A549 (cell line): ENCODE measurements at regions not wholly inside any gene's neighbourhood (a gene's known extent, or its start where the extent isn't known, plus 50 kb on each side); places are given as distances from the start of the nearest gene placed in this dataset.

Experiments
- ATAC-seq, 2 experiments: fragments of 200-7000 bp in 1 of 2; fragments of >200 bp in 1 of 2; cut with Nextera tagmentation in 1 of 2; cut with Tn5 transposase in 1 of 2; 3 replicates each; pipeline versions ENCODE4 v1.8.0 to v1.9.1; 2018 to 2020; ENCODE audit warnings: mild to moderate bottlenecking in 1 of 2, moderate library complexity in 1 of 2
- CTCF ChIA-PET: fragments of 300-600 bp; sonication (Branson Sonifier 250); formaldehyde crosslinking; extraction: SDS; loops from one replicate; lab custom pipeline; 2021; ENCODE audit warnings: antibody characterized with exemption, inconsistent platforms; lab: Yijun Ruan, JAX
- POLR2A ChIA-PET: fragments of 350-600 bp; formaldehyde crosslinking; extraction: SDS; loops from one replicate; lab custom pipeline; 2021; ENCODE audit warnings: antibody characterized with exemption, inconsistent platforms; lab: Yijun Ruan, JAX
- DNase-seq, 2 experiments: peaks; one replicate each; pipeline versions ENCODE4 v3.0.0 to v3.0.0-alpha.2; 2011 to 2016; ENCODE audit warnings: low read depth in 1 of 2, low spot score in 1 of 2
- FAIRE-seq: peaks from 2 replicates; lab custom pipeline; 2011; peaks lifted over from hg19 to GRCh38; lab: Jason Lieb, UNC
- H3K27ac ChIP-seq, 2 experiments: fragments of >200 bp; sonication (Bioruptor Twin); formaldehyde crosslinking; 3 replicates each; pipeline ENCODE4 v1.5.1; 2016 to 2017
- H3K4me1 ChIP-seq: fragments of >200 bp; sonication (Bioruptor Twin); formaldehyde crosslinking; 3 replicates; pipeline ENCODE4 v1.6.1; 2016
- H3K4me2 ChIP-seq: fragments of >200 bp; sonication (Bioruptor Twin); formaldehyde crosslinking; 3 replicates; pipeline ENCODE4 v1.6.1; 2016
- H3K4me3 ChIP-seq: fragments of >200 bp; sonication (Bioruptor Twin); formaldehyde crosslinking; 3 replicates; pipeline ENCODE4 v1.5.1; 2016
- H3K9me3 ChIP-seq: fragments of >200 bp; sonication (Bioruptor Twin); formaldehyde crosslinking; 3 replicates; pipeline ENCODE4 v1.6.1; 2016
- BCL3 ChIP-seq: fragments of >200 bp; sonication (Bioruptor Twin); formaldehyde crosslinking; IDR thresholded peaks from 3 replicates; pipeline ENCODE4 v1.6.1; 2016
- BHLHE40 ChIP-seq: IDR thresholded peaks from 2 replicates; pipeline ENCODE4 v1.6.1; 2012; ENCODE audit warnings: low read depth, low read length, inconsistent platforms
- CBX2 ChIP-seq: fragments of 200-600 bp; sonication (generic); IDR thresholded peaks from 2 replicates; pipeline ENCODE4 v1.6.1; 2016; ENCODE audit warnings: low read depth, mild to moderate bottlenecking, borderline replicate concordance
- CBX8 ChIP-seq: fragments of 200-600 bp; sonication (generic); IDR thresholded peaks from 2 replicates; pipeline ENCODE4 v1.6.1; 2016
- CEBPB ChIP-seq, 2 experiments: fragments of >200 bp in 1 of 2; sonication (Bioruptor Twin) in 1 of 2; formaldehyde crosslinking in 1 of 2; IDR thresholded peaks; 2 replicates each; pipeline ENCODE4 v1.6.1; 2012 to 2016
- CHD2 ChIP-seq: fragments of 150-350 bp; IDR thresholded peaks from 2 replicates; pipeline ENCODE4 v1.6.1; 2014; ENCODE audit warnings: low read length; ENCODE audit not compliant: partially characterized antibody
- CHD4 ChIP-seq: fragments of 200-600 bp; sonication (generic); IDR thresholded peaks from 2 replicates; pipeline ENCODE4 v1.6.1; 2016; ENCODE audit warnings: antibody characterized with exemption, mild to moderate bottlenecking, borderline replicate concordance
- E2F6 ChIP-seq: IDR thresholded peaks from 2 replicates; pipeline ENCODE4 v1.6.1; 2012; ENCODE audit warnings: low read depth, borderline replicate concordance
- EHF ChIP-seq: fragments of 250-450 bp; sonication (Bioruptor Pico); IDR thresholded peaks from 2 replicates; pipeline ENCODE4 v1.5.0; 2020; ENCODE audit warnings: mild to moderate bottlenecking
- EHMT2 ChIP-seq: fragments of 200-600 bp; sonication (generic); IDR thresholded peaks from 2 replicates; pipeline ENCODE4 v1.6.1; 2016; ENCODE audit warnings: antibody characterized with exemption, low read depth, mild to moderate bottlenecking, moderate library complexity
- EP300 ChIP-seq, 2 experiments: fragments of >200 bp; sonication (Bioruptor Twin); formaldehyde crosslinking; IDR thresholded peaks; 2 replicates in 1 of 2; 3 replicates in 1 of 2; pipeline ENCODE4 v1.6.1; 2016 to 2017
- FOSL2 ChIP-seq, 2 experiments: fragments of 450-650 bp in 1 of 2; fragments of >200 bp in 1 of 2; sonication (Bioruptor Twin) in 1 of 2; formaldehyde crosslinking; IDR thresholded peaks; 2 replicates each; pipeline versions ENCODE4 v1.5.0 to v1.6.1; 2016 to 2020; ENCODE audit warnings: mild to moderate bottlenecking in 1 of 2, moderate library complexity in 1 of 2
- GATA3 ChIP-seq: IDR thresholded peaks from 2 replicates; pipeline ENCODE4 v1.6.1; 2012; ENCODE audit warnings: borderline replicate concordance
- HEYL ChIP-seq: fragments of 250-450 bp; sonication (Bioruptor Pico); IDR thresholded peaks from 2 replicates; pipeline ENCODE4 v1.8.0; 2021; ENCODE audit warnings: mild to moderate bottlenecking, moderate library complexity
- HOXB13 ChIP-seq: fragments of 250-450 bp; sonication (Bioruptor Pico); IDR thresholded peaks from 2 replicates; pipeline ENCODE4 v1.5.0; 2020; ENCODE audit warnings: low read depth, mild to moderate bottlenecking, moderate library complexity
- JUNB ChIP-seq: fragments of >200 bp; sonication (Bioruptor Twin); formaldehyde crosslinking; IDR thresholded peaks from 2 replicates; pipeline ENCODE4 v1.6.1; 2016
- KDM1A ChIP-seq: fragments of 200-600 bp; sonication (generic); IDR thresholded peaks from 2 replicates; pipeline ENCODE4 v1.6.1; 2016; ENCODE audit warnings: low read depth, mild to moderate bottlenecking
- MAFK ChIP-seq: fragments of 450-650 bp; IDR thresholded peaks from 2 replicates; pipeline ENCODE4 v1.6.1; 2014; ENCODE audit not compliant: partially characterized antibody
- MAX ChIP-seq: IDR thresholded peaks from 2 replicates; pipeline ENCODE4 v1.6.1; 2012
- MAZ ChIP-seq: fragments of 150-350 bp; IDR thresholded peaks from 2 replicates; pipeline ENCODE4 v1.6.1; 2014; ENCODE audit warnings: antibody characterized with exemption, low read depth, low read length, borderline replicate concordance
- NFE2L2 ChIP-seq: fragments of 150-350 bp; conservative IDR thresholded peaks from 2 replicates; pipeline ENCODE4 v1.6.1; 2014; ENCODE audit warnings: low read length
- NPAS2 ChIP-seq: fragments of 250-450 bp; sonication (Bioruptor Pico); IDR thresholded peaks from 2 replicates; pipeline ENCODE4 v1.8.0; 2022; ENCODE audit warnings: mild to moderate bottlenecking, moderate library complexity, borderline replicate concordance
- NR3C1 ChIP-seq: fragments of >200 bp; sonication (Bioruptor Twin); formaldehyde crosslinking; IDR thresholded peaks from 3 replicates; pipeline ENCODE4 v1.6.1; 2017
- PHF8 ChIP-seq: fragments of 200-600 bp; sonication (generic); IDR thresholded peaks from 2 replicates; pipeline ENCODE4 v1.6.1; 2016; ENCODE audit warnings: low read depth, mild to moderate bottlenecking, antibody characterized with exemption, moderate library complexity, borderline replicate concordance
- POLR2A ChIP-seq: IDR thresholded peaks from 2 replicates; pipeline ENCODE4 v1.6.1; 2012; ENCODE audit warnings: mild to moderate bottlenecking, low read length
- RCOR1 ChIP-seq: fragments of 150-350 bp; IDR thresholded peaks from 2 replicates; pipeline ENCODE4 v1.6.1; 2014; ENCODE audit warnings: antibody characterized with exemption, low read length, low read depth
- SMC3 ChIP-seq: fragments of >200 bp; sonication (Bioruptor Twin); formaldehyde crosslinking; IDR thresholded peaks from 3 replicates; pipeline ENCODE4 v1.6.1; 2018; ENCODE audit warnings: inconsistent platforms
- ZC3H11A ChIP-seq: fragments of 450-650 bp; IDR thresholded peaks from 2 replicates; pipeline ENCODE4 v1.6.1; 2014; ENCODE audit warnings: antibody characterized with exemption, mild to moderate bottlenecking
- ZFP36 ChIP-seq: fragments of 450-650 bp; IDR thresholded peaks from 2 replicates; pipeline ENCODE4 v1.6.1; 2014; ENCODE audit warnings: borderline replicate concordance; ENCODE audit not compliant: partially characterized antibody
- ZNF302 ChIP-seq: fragments of 250-450 bp; sonication (Bioruptor Pico); IDR thresholded peaks from 2 replicates; pipeline ENCODE4 v1.9.0; 2021; ENCODE audit warnings: inconsistent platforms, mild to moderate bottlenecking, moderate library complexity
- WGBS: methylation state at CpG from one replicate; pipeline ENCODE4 v1.1.6; 2017; ENCODE audit errors: missing lambda C conversion rate; 5-methylcytosine and 5-hydroxymethylcytosine counted together
- TF ChIP-seq, protein P1 (sequence below): fragments of >200 bp; sonication (Bioruptor Twin); formaldehyde crosslinking; IDR thresholded peaks from 2 replicates; pipeline ENCODE4 v1.6.1; 2016
- TF ChIP-seq, protein P2 (sequence below): fragments of 450-650 bp; IDR thresholded peaks from 2 replicates; pipeline ENCODE4 v1.6.1; 2014; ENCODE audit warnings: antibody characterized with exemption
- TF ChIP-seq, protein P3 (sequence below): fragments of 250-450 bp; sonication (Bioruptor Pico); IDR thresholded peaks from 2 replicates; pipeline ENCODE4 v1.5.0; 2020; ENCODE audit warnings: low read depth, mild to moderate bottlenecking, moderate library complexity
- TF ChIP-seq, protein P4 (sequence below): fragments of 200-600 bp; sonication (generic); IDR thresholded peaks from 2 replicates; pipeline ENCODE4 v1.6.1; 2016; ENCODE audit warnings: antibody characterized with exemption, mild to moderate bottlenecking, moderate library complexity

GRCh38 chr2:56587456-56587855 lies 403.7 kb downstream of the CCDC85A start:
- no peak overlapping the region for H3K4me2 ChIP-seq
- POLR2A ChIA-PET: no interaction called here
- no peak for ATAC-seq
- TF ChIP-seq, protein P1, sequence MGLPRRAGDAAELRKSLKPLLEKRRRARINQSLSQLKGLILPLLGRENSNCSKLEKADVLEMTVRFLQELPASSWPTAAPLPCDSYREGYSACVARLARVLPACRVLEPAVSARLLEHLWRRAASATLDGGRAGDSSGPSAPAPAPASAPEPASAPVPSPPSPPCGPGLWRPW: no peak
- TF ChIP-seq E2F6 (no peak), HOXB13 (CRISPR knock-in tag) (no peak), EHF (no peak), NFE2L2 (no peak), POLR2A (no peak), BCL3 (no peak), ZNF302 (CRISPR knock-in tag) (no peak), SMC3 (no peak), EHMT2 (no peak), CHD2 (no peak), NR3C1 (no peak), GATA3 (no peak), MAFK (no peak), MAX (no peak), PHF8 (no peak), RCOR1 (no peak)
- TF ChIP-seq, protein P2, sequence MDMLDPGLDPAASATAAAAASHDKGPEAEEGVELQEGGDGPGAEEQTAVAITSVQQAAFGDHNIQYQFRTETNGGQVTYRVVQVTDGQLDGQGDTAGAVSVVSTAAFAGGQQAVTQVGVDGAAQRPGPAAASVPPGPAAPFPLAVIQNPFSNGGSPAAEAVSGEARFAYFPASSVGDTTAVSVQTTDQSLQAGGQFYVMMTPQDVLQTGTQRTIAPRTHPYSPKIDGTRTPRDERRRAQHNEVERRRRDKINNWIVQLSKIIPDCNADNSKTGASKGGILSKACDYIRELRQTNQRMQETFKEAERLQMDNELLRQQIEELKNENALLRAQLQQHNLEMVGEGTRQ: no peak
- TF ChIP-seq, protein P3, sequence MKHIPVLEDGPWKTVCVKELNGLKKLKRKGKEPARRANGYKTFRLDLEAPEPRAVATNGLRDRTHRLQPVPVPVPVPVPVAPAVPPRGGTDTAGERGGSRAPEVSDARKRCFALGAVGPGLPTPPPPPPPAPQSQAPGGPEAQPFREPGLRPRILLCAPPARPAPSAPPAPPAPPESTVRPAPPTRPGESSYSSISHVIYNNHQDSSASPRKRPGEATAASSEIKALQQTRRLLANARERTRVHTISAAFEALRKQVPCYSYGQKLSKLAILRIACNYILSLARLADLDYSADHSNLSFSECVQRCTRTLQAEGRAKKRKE (CRISPR knock-in tag): no peak
- TF ChIP-seq, all 56 proteins: peak for 0
- no peak for FAIRE-seq
- 19% methylated on average over 1 of the region's 1 CpG for WGBS
- CTCF ChIA-PET: no interaction called here
- H3K9me3 ChIP-seq: no peaks in the 10 kb centered on the region
- no peak for DNase-seq
- no peak overlapping the region for H3K4me3 ChIP-seq
- no peak overlapping the region for H3K27ac ChIP-seq
- no peaks in the 10 kb centered on the region for H3K4me1 ChIP-seq

GRCh38 chr2:56589194-56589593 lies 405.4 kb downstream of the CCDC85A start:
- WGBS: 12% methylated on average over 1 of the region's 1 CpG
- no peaks in the 10 kb centered on the region for H3K9me3 ChIP-seq
- POLR2A ChIA-PET: no interaction called here
- CTCF ChIA-PET: no interaction called here
- H3K4me1 ChIP-seq: no peaks in the 10 kb centered on the region
- no peak overlapping the region for H3K4me2 ChIP-seq
- no peak overlapping the region for H3K4me3 ChIP-seq
- no peak for ATAC-seq
- no peak overlapping the region for H3K27ac ChIP-seq
- DNase-seq: no peak
- no peak for FAIRE-seq
- TF ChIP-seq JUNB: no peak
- no peak for TF ChIP-seq ZNF302 (CRISPR knock-in tag)
- TF ChIP-seq CBX8: no peak
- TF ChIP-seq ZFP36: no peak
- TF ChIP-seq MAZ: no peak
- TF ChIP-seq CBX2: no peak
- TF ChIP-seq FOSL2 (IDR thresholded peaks at IDR 0.05): no peak
- TF ChIP-seq FOSL2 (CRISPR knock-in tag; IDR thresholded peaks at IDR 0.05): no peak
- TF ChIP-seq KDM1A: no peak
- no peak for TF ChIP-seq ZC3H11A
- no peak for TF ChIP-seq E2F6
- TF ChIP-seq CHD4: no peak
- TF ChIP-seq CEBPB (IDR thresholded peaks at IDR 0.05): no peak
- TF ChIP-seq, protein P4, sequence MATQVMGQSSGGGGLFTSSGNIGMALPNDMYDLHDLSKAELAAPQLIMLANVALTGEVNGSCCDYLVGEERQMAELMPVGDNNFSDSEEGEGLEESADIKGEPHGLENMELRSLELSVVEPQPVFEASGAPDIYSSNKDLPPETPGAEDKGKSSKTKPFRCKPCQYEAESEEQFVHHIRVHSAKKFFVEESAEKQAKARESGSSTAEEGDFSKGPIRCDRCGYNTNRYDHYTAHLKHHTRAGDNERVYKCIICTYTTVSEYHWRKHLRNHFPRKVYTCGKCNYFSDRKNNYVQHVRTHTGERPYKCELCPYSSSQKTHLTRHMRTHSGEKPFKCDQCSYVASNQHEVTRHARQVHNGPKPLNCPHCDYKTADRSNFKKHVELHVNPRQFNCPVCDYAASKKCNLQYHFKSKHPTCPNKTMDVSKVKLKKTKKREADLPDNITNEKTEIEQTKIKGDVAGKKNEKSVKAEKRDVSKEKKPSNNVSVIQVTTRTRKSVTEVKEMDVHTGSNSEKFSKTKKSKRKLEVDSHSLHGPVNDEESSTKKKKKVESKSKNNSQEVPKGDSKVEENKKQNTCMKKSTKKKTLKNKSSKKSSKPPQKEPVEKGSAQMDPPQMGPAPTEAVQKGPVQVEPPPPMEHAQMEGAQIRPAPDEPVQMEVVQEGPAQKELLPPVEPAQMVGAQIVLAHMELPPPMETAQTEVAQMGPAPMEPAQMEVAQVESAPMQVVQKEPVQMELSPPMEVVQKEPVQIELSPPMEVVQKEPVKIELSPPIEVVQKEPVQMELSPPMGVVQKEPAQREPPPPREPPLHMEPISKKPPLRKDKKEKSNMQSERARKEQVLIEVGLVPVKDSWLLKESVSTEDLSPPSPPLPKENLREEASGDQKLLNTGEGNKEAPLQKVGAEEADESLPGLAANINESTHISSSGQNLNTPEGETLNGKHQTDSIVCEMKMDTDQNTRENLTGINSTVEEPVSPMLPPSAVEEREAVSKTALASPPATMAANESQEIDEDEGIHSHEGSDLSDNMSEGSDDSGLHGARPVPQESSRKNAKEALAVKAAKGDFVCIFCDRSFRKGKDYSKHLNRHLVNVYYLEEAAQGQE: no peak
- TF ChIP-seq HEYL (CRISPR knock-in tag): no peak
- no peak for TF ChIP-seq NPAS2 (CRISPR knock-in tag)
- TF ChIP-seq BHLHE40: no peak
- no peak for TF ChIP-seq EP300 (IDR thresholded peaks at IDR 0.05)
